ENCODE measurements at regions not wholly inside any gene's neighbourhood (a gene's known extent, or its start where the extent isn't known, plus 50 kb on each side); places are given as distances from the start of the nearest gene placed in this dataset.
A peak's percentile ranks its signal among the peaks of the same experiment; 100 is the strongest.
"Not testable (repeated sequence)": the region's sequence is repeated elsewhere in the genome, so short reads cannot be mapped to it uniquely, and the experiment has no call there.

GRCh38 chr1:70751676-70752287 lies 295.8 kb downstream of the PTGER3 start:
- FAIRE-seq (peak; percentile 78), DNase-seq (ENCODE audit: extremely low read depth in 1 of 4, low spot score in 3 of 4) (peak; percentile 32 to 88 (median 39))
- H3K4me2 ChIP-seq (ENCODE audit: insufficient read depth, low read length), result peak overlapping the region; percentile 43; the same call in 1 of the 2 replicates
- H3K27me3 ChIP-seq (ENCODE audit: control insufficient read depth in 2 of 2, insufficient read depth in 2 of 2, low read length in 2 of 2); H3K9me1 ChIP-seq (ENCODE audit: control insufficient read depth, insufficient read depth, low read length); ATAC-seq; POLR2A ChIA-PET; in situ Hi-C loops (cut with MboI); H3K4me3 ChIP-seq; H3K36me3 ChIP-seq (ENCODE audit: control insufficient read depth, insufficient read depth, low read length); H4K20me1 ChIP-seq (replicated peaks; ENCODE audit: control insufficient read depth, insufficient read depth, low read length); BruUV-seq (replicated peaks); CTCF ChIA-PET (ENCODE audit: low intra/inter-chr PET ratio); H3K79me2 ChIP-seq (ENCODE audit: control insufficient read depth, insufficient read depth, low read length); H3K9ac ChIP-seq (ENCODE audit: insufficient read depth in 1 of 2, low read depth in 2 of 2, low read length in 2 of 2): not testable (repeated sequence)
- peak overlapping the region; percentile 68; the same call in 2 of the 3 replicates for H3K27ac ChIP-seq (ENCODE audit: extremely low read depth, low read depth, low read length)
- intact Hi-C loops (cut with micrococcal nuclease), result loop anchor here (2.0 to 10.0 kb wide), 2 partner anchors 75 to 293 kb away; partner anchors contain the start of gene PTGER3
- 1% methylated on average over 6 of the region's 6 CpGs for WGBS (ENCODE audit: insufficient coverage, low coverage, missing lambda C conversion rate)
- H3K9me3 ChIP-seq (replicated peaks; ENCODE audit: control insufficient read depth, insufficient read depth, low read depth, low read length), result peaks cover 19% of the 10 kb centered on the region
- H3K4me1 ChIP-seq (replicated peaks in 1 of 2; ENCODE audit: control insufficient read depth in 2 of 2, insufficient read depth in 2 of 2, low read length in 2 of 2), result peaks cover 23 to 35% of the 10 kb centered on the region in 2 experiments
- H2AFZ ChIP-seq (ENCODE audit: low read depth, low read length), result peak overlapping the region; percentile 73
- TF ChIP-seq DPF2 (IDR thresholded peaks at IDR 0.05) (peak; percentile 70; the same call in 1 of the 2 replicates), HDAC3 (IDR thresholded peaks at IDR 0.05; ENCODE audit: borderline replicate concordance, partially characterized antibody) (peak; percentile 60), HMBOX1 (IDR thresholded peaks at IDR 0.05) (peak; percentile 49; the same call in 1 of the 2 replicates), SOX6 (IDR thresholded peaks at IDR 0.05) (peak; percentile 75), TAL1 (IDR thresholded peaks at IDR 0.05) (peak; percentile 80), CBFA2T3 (IDR thresholded peaks at IDR 0.05) (peak; percentile 92), CBFA2T2 (conservative IDR thresholded peaks at IDR 0.05) (peak; percentile 89), MTA2 (IDR thresholded peaks at IDR 0.05; ENCODE audit: low read depth) (peak; percentile 48), CHAMP1 (IDR thresholded peaks at IDR 0.05) (peak; percentile 52; the same call in 1 of the 2 replicates), ZNF583 (CRISPR knock-in tag; IDR thresholded peaks at IDR 0.05) (0 out of 2 replicates have a peak, but pooled peaks have one; percentile 4), CBX3 (IDR thresholded peaks at IDR 0.05; ENCODE audit: borderline replicate concordance in 1 of 2, low read length in 2 of 2) (peak in 1 of 2 experiments; percentile 77; a peak in 1 of 3 replicates), DMBX1 (CRISPR knock-in tag; IDR thresholded peaks at IDR 0.05; ENCODE audit: borderline replicate concordance) (peak; percentile 47; the same call in 1 of the 2 replicates), RFX1 (IDR thresholded peaks at IDR 0.05) (peak; percentile 26; the same call in 1 of the 2 replicates), CXXC5 (CRISPR knock-in tag; IDR thresholded peaks at IDR 0.05) (peak; percentile 73), POLR2AphosphoS5 (IDR thresholded peaks at IDR 0.05; ENCODE audit: control insufficient read depth, insufficient read depth, low read depth, low read length) (peak; percentile 43; the same call in 1 of the 2 replicates), RCOR1 (IDR thresholded peaks at IDR 0.05; ENCODE audit: borderline replicate concordance in 1 of 2, low read depth in 2 of 2, low read length in 2 of 2) (peak in 1 of 2 experiments; percentile 37; a peak in 1 of 4 replicates), TRIM28 (IDR thresholded peaks at IDR 0.05) (0 out of 2 replicates have a peak, but pooled peaks have one; percentile 64), RAD21 (CRISPR knock-in tag; conservative IDR thresholded peaks at IDR 0.05 in 1 of 2, IDR thresholded peaks at IDR 0.05 in 1 of 2) (peak; percentile 9 to 43; a peak in 2 of 4 replicates), EHMT2 (IDR thresholded peaks at IDR 0.05) (peak; percentile 67), MTA3 (IDR thresholded peaks at IDR 0.05; ENCODE audit: borderline replicate concordance) (peak; percentile 56; the same call in 1 of the 2 replicates), SMAD4 (CRISPR knock-in tag; conservative IDR thresholded peaks at IDR 0.05) (peak; percentile 88), ZNF311 (CRISPR knock-in tag; IDR thresholded peaks at IDR 0.05) (0 out of 2 replicates have a peak, but pooled peaks have one; percentile 3)

Measured in K562 (cell line).